HG02884 (cell line): ENCODE measurements at regions not wholly inside any gene's neighbourhood (a gene's known extent, or its start where the extent isn't known, plus 50 kb on each side); places are given as distances from the start of the nearest gene placed in this dataset.

ENCODE experiments used
- ATAC-seq: cut with Tn5 transposase; IDR thresholded peaks from one replicate; pipeline ENCODE4 v1.9.1; 2021; ENCODE audit warnings: mild to moderate bottlenecking, moderate library complexity; ENCODE audit not compliant: unreplicated experiment

DNA sequence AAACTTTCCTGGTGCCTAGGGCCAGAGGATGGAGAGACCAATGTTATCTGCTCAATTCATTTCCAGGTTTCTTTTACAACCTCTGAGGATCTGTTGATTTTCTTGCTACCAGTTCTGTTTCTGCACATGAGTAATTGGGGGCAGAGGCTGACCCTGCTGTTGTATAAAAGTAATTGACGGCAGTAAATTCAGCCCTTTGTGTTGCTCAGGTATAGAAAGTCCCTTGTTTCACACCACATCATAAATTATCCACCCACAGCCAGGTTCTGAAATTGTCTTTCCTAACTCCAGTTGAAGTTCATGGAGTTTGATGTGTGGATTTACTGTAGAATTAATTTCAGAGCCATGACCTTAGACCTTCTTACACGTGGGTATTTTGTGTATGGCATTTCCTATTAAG lies 107.4 kb upstream of the GRIK2 start:
- no peak for ATAC-seq

DNA sequence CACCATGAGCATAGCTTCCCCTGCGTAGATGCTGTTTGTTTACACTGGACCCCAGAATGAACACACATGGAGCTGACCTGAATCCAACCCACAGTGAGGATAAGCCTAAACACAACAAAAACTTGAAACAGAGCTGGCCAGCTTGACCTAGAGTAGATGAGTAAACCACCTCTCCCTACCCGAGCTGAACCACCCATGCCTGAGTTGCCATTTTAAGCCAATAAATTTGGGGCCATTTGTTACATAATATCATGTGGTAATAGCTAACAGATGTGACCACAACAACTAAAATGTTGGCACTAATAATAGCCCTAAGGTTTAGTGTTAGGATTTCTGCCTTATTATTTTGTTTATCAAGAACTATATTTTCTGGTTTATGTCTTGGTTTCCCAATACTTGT lies 103.2 kb upstream of the GRIK2 start:
- no peak for ATAC-seq

DNA sequence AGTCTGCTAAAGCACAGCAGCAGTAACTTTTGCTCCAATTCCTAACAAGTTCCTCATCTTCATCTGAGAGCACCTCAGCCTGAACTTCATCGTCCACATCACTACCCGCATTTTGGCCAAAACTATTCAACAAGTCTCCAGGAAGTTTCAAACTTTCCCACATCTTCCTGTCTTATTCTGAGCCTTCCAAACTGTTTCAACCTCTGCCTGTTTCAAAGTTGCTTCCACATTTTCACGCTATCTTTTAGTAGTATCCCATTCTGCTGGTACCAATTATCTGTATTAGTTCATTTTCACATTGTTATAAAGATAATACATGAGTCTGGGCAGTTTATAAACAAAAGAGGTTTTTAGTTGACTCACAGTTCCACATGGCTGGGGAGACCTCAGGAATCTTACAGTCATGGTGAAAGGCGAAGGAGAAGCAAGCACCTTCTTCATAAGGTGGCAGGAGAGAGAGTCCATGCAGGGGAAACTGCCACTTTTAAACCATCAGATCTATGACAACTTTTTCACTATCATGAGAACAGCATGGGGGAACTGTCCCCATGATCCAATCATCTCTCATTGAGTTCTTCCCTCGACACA lies 99.4 kb upstream of the GRIK2 start:
- no peak for ATAC-seq

DNA sequence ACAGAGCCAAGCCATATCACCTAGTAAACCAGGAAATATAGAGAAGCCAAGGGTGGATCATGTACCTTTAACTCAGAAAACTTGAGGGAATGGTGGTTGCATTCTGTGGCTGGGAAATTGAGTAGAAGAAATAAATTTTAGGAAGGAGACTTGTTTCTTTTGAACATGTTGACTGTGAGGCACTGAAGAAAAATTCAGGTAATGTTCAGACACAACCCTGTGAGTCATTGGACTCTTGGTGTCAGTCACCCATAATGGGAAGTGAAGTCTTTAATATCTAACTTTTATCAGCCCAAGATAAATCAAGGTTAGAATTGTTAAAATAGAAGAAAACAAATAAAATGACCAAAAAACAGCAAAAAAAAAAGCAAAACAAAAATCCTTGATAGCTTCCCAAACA lies 98.8 kb upstream of the GRIK2 start:
- ATAC-seq: no peak

DNA sequence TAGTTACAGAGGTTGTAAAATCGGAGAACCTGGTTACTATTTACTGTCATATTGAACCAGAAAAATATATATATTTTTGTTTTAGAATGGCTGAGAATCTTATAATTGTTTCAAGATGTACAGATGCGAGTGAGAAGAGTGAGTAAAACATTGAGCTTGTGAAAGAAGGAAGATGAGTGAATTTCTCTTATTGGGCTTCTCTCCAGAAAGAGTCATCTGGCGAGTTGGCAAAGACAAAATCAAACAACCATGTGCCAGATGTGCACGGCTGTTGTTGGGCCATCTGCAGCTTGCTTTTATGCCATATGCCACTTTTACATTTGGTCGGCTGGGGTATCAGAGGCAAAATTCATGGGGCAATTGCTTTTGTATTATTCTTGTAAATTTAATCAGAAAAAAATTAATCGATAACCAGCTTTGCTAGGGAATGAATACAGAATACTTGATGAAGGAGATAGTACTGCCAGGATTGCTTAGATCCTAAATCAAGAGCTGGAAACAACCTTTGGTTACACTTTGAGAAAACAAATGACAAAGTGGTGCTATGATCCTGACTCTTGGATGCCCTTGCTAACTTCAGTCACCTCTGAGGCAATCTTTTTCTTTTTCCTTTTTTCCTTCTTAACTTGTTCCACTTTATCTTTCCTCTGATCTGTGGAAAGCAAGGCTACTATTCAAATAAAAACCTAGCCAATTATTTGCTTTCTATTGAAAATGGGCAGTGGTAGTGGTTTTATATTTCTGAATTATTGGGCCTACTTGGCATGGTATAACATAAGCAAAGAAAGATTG lies 97.1 kb upstream of the GRIK2 start:
- no peak for ATAC-seq

DNA sequence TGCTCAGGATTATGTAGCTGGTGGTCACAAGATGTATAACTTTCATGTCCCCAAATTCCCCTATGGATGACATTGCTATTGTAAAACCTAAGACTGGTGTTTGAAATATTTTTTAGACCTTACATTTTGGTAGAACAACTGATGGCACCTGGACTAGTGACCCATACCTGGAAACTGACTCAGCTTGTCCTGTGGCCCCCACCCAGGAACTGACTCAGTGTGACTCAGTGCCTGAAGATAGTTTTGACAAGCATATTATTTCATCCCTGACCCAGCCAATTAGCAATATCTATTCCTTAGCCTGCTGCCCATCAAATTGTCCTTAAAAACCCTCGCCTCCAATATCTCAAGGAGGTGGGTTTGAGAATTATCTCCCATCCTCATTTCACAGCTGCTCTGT lies 90.9 kb upstream of the GRIK2 start:
- no peak for ATAC-seq

DNA sequence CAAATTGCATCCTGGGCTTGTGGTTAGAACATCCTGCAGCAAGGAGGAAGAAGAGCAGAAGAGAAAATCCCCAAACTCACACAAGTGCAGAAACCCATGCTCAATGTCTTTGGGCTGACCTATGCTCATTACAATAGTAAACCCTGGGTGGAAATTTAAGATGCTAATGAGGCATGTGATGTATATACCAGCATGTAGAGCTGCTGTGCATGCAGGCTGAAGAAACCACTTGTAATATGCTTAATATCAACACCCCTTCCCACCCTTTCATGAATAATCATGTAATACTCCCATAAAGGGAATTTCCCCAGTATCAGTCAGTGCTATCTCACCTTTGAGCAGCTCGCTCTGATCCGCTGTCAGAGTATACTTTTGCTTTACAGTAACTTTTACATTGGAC lies 90.0 kb upstream of the GRIK2 start:
- ATAC-seq: no peak

DNA sequence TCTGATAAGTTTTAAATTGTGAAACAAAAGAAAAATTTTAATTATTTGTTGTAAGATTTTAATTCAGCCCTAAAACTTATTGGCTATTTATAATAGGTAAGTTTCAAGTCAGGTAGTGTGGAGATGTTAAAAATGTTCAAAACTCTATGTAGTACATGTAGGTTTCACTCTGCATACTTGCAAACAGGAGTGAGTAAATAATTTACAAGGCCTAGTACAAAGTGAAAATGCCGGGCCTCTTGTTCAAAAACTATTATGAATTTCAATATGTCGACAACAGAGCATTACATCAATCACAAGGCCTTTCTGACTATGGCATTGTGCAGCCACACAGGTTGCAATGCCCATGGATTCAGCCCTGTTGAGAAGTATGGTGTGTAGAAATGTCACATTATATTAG lies 80.9 kb upstream of the GRIK2 start:
- ATAC-seq: no peak

DNA sequence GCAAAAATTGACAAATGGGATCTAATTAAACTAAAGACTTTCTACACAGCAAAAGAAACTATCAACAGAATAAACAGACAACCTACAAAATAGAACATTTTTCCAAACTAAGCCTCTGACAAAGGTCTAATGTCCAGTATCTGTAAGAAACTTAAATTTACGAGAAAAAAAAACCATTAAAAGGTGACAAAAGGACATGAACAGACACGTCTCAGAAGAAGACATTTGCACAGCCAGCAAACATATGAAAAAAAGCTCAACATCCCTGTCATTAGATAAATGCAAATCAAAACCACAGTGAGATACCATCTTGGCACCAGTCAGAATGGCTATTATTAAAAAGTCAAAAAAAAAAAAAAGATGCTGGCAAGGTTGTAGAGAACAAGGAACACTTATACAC lies 70.6 kb upstream of the GRIK2 start:
- no peak for ATAC-seq

DNA sequence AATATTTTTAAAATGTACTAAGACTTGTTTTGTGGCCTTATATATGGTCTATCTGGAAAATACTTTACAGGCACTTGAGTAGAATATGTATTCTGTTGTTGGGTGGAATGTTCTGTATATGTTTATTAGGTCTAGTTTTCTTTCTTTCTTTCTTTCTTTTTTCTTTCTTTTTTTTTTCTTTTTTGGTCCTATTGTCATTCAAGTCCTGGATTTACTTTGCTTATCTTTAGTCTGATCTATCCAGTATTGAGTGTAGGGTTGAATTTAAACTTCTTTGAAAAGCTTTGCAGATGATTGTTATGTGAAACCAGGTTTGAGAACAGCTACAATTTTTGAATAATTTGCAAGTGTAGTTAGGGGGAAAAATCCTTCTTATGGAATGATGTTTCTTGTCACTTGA lies 67.1 kb upstream of the GRIK2 start:
- ATAC-seq: no peak

DNA sequence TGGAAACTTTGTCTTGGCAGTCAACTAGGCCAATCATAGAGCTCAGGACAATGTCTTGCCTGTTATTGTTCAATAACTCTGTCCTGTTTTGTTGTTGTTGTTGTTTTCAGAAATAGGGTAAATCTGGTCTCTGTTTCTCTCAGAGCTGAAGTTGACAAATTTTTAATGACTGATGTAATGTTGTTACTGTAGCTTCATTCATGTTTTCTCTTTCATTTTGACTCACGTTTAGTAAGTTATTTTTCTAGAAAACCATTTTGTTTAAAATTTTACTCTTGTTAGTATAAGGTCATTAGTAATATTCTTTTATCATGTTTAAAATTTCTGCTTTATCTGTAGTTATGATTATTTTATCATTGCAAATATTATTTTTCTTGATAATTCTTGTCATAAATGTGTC lies 51.6 kb upstream of the GRIK2 start:
- no peak for ATAC-seq
